CD8-positive, alpha-beta memory T cell (primary cell): ENCODE measurements at regions not wholly inside any gene's neighbourhood (a gene's known extent, or its start where the extent isn't known, plus 50 kb on each side); places are given as distances from the start of the nearest gene placed in this dataset.
A peak's percentile ranks its signal among the peaks of the same experiment; 100 is the strongest.

Source experiments
- CTCF ChIA-PET: fragments of 350-600 bp; sonication (Branson Sonifier 250); formaldehyde crosslinking; loops from one replicate; lab custom pipeline; 2021; ENCODE audit warnings: antibody characterized with exemption; lab: Charles Lee
- POLR2A ChIA-PET: fragments of 350-600 bp; sonication (Branson Sonifier 250); formaldehyde crosslinking; loops from one replicate; lab custom pipeline; 2021; ENCODE audit warnings: antibody characterized with exemption; lab: Charles Lee
- DNase-seq, 5 donors: peaks; one replicate each; pipeline versions ENCODE4 v3.0.0 to v3.0.0-alpha.2; 2020 to 2022; ENCODE audit warnings: mixed read lengths in 1 of 5
- H3K27ac ChIP-seq: one replicate; pipeline ENCODE4 v1.7.0; 2013; ENCODE audit warnings: low read depth, mild to moderate bottlenecking, low read length, moderate library complexity
- H3K27me3 ChIP-seq: 2 replicates; pipeline ENCODE4 v1.7.0; 2013; ENCODE audit warnings: low read length, mild to moderate bottlenecking; ENCODE audit not compliant: insufficient read depth, poor library complexity, severe bottlenecking
- H3K36me3 ChIP-seq: 2 replicates; pipeline ENCODE4 v1.7.0; 2013; ENCODE audit warnings: mild to moderate bottlenecking, low read length, moderate library complexity; ENCODE audit not compliant: insufficient read depth
- H3K4me1 ChIP-seq: 2 replicates; pipeline ENCODE4 v1.7.0; 2013; ENCODE audit warnings: mild to moderate bottlenecking, low read length, moderate library complexity; ENCODE audit not compliant: insufficient read depth
- H3K4me3 ChIP-seq: 2 replicates; pipeline ENCODE4 v1.7.0; 2013; ENCODE audit warnings: mild to moderate bottlenecking, low read length
- H3K9me3 ChIP-seq: 2 replicates; pipeline ENCODE4 v1.7.0; 2013; ENCODE audit warnings: mild to moderate bottlenecking, low read length
- H3K27ac Mint-ChIP-seq, 8 donors: one replicate each; pipeline ENCODE4 v1.8.0; 2020 to 2021; ENCODE audit warnings: mixed read lengths in 8 of 8, mild to moderate bottlenecking in 6 of 8, inconsistent platforms in 3 of 8, moderate library complexity in 3 of 8
- H3K27me3 Mint-ChIP-seq, 2 donors: one replicate each; pipeline ENCODE4 v1.8.0; 2020 to 2021; ENCODE audit warnings: mixed read lengths in 2 of 2, mild to moderate bottlenecking in 1 of 2, moderate library complexity in 1 of 2
- H3K36me3 Mint-ChIP-seq, 3 donors: one replicate each; pipeline ENCODE4 v1.8.0; 2020 to 2021; ENCODE audit warnings: mixed read lengths in 3 of 3, inconsistent platforms in 1 of 3, mild to moderate bottlenecking in 1 of 3
- H3K4me1 Mint-ChIP-seq, 3 donors: one replicate each; pipeline ENCODE4 v1.8.0; 2020 to 2021; ENCODE audit warnings: mixed read lengths in 3 of 3, inconsistent platforms in 1 of 3, mild to moderate bottlenecking in 1 of 3
- H3K4me3 Mint-ChIP-seq, 7 donors: one replicate each; pipeline ENCODE4 v1.8.0; 2020 to 2021; ENCODE audit warnings: mixed read lengths in 7 of 7, mild to moderate bottlenecking in 6 of 7, moderate library complexity in 4 of 7, inconsistent platforms in 2 of 7
- H3K9me3 Mint-ChIP-seq, 5 donors: one replicate each; pipeline ENCODE4 v1.8.0; 2020 to 2022; ENCODE audit warnings: mixed read lengths in 5 of 5, mild to moderate bottlenecking in 3 of 5, moderate library complexity in 2 of 5, inconsistent platforms in 1 of 5

DNA sequence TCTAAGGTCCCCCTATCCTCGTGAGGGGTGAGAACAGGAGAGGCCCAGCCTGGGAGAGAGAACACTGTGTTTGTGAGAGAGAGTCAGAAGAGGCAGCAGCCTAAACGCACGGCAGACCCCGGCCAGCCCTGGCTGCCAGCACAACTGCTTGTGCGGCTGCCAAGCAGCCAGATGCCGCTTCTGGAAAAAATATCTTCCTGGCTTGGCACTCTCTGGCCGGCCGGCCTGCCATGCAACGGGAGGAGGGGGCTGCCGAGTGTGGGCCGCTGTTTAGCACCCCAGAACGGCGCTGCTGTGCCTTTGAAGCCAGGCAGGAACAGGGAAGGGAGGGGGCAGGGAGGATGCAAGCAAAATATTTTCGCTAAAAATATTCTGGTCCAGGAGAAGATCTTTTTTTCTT is 105.0 kb downstream of the FGF18 start:
- H3K27me3 Mint-ChIP-seq, result peaks cover 12 to 17% of the 10 kb centered on the region in 2 donors
- H3K4me3 Mint-ChIP-seq, result no peak overlapping the region
- H3K27ac Mint-ChIP-seq, result no peak overlapping the region
- ChIA-PET CTCF (no interaction called here), POLR2A (no interaction called here)
- DNase-seq, result no peak
- H3K36me3 ChIP-seq, result no peaks in the 10 kb centered on the region
- H3K36me3 Mint-ChIP-seq, result no peaks in the 10 kb centered on the region
- no peaks in the 10 kb centered on the region for H3K9me3 ChIP-seq
- H3K27me3 ChIP-seq, result no peaks in the 10 kb centered on the region
- no peak overlapping the region for H3K27ac ChIP-seq
- H3K4me1 Mint-ChIP-seq, result no peaks in the 10 kb centered on the region
- H3K4me3 ChIP-seq, result no peak overlapping the region
- H3K4me1 ChIP-seq, result no peaks in the 10 kb centered on the region
- H3K9me3 Mint-ChIP-seq, result no peaks in the 10 kb centered on the region

DNA sequence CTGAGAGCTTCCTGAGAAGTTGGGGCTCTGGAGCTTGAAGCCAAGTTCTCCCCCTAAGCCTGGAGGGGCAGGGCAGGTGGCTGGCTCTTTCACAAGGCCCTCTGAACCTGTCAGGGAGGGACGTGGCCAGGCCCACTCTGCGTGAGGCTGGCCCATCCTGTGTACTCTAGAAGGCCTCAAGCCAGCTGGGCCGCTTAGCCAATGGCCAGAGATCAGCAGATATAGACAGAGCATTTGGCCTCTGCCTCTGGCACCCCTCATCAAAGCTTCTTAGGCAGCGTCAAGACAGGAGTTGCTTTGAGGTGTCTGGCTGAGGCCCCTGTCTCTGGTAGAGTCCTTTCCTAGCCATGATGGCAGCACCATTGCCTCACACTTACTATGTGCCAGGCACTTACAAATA is 105.6 kb downstream of the FGF18 start:
- no peaks in the 10 kb centered on the region for H3K27me3 ChIP-seq
- peaks cover 12 to 17% of the 10 kb centered on the region in 2 donors for H3K27me3 Mint-ChIP-seq
- CTCF ChIA-PET, result no interaction called here

DNA sequence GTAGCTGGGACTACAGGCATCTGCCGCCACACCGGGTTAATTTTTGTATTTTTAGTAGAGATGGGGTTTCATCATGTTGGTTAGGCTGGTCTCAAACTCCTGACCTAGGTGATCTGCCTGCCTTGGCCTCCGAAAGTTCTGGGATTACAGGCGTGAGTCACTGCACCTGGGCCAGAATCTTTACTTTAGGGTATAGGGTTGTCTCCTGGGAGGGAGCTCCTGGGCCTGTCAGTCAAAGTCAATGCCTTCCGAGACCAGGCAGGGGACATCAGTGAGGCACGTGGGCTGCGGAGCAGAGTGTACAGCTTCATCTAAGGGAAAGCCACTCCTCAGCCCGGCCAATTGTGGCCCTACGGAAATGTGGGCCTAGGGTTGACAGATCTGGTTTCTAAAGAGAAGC is 108.6 kb downstream of the FGF18 start:
- POLR2A ChIA-PET, result no interaction called here
- Histone ChIP-seq H3K4me1 (no peaks in the 10 kb centered on the region), H3K27me3 (no peaks in the 10 kb centered on the region), H3K9me3 (no peaks in the 10 kb centered on the region), H3K27ac (no peak overlapping the region), H3K36me3 (no peaks in the 10 kb centered on the region), H3K4me3 (no peak overlapping the region)
- Mint-ChIP-seq H3K9me3 (no peaks in the 10 kb centered on the region), H3K36me3 (no peaks in the 10 kb centered on the region), H3K27me3 (peaks cover 8 to 17% of the 10 kb centered on the region in 2 donors), H3K27ac (no peak overlapping the region), H3K4me1 (no peaks in the 10 kb centered on the region), H3K4me3 (no peak overlapping the region)
- CTCF ChIA-PET, result no interaction called here
- DNase-seq, result no peak

More for the DNA sequence above, 105.6 kb downstream of the FGF18 start:
- Histone ChIP-seq H3K36me3 (no peaks in the 10 kb centered on the region), H3K4me1 (no peaks in the 10 kb centered on the region), H3K9me3 (no peaks in the 10 kb centered on the region), H3K27ac (no peak overlapping the region), H3K4me3 (no peak overlapping the region)
- Mint-ChIP-seq H3K27ac (no peak overlapping the region), H3K36me3 (no peaks in the 10 kb centered on the region), H3K4me1 (no peaks in the 10 kb centered on the region), H3K9me3 (no peaks in the 10 kb centered on the region), H3K4me3 (no peak overlapping the region)
- DNase-seq, result no peak
- POLR2A ChIA-PET, result no interaction called here

DNA sequence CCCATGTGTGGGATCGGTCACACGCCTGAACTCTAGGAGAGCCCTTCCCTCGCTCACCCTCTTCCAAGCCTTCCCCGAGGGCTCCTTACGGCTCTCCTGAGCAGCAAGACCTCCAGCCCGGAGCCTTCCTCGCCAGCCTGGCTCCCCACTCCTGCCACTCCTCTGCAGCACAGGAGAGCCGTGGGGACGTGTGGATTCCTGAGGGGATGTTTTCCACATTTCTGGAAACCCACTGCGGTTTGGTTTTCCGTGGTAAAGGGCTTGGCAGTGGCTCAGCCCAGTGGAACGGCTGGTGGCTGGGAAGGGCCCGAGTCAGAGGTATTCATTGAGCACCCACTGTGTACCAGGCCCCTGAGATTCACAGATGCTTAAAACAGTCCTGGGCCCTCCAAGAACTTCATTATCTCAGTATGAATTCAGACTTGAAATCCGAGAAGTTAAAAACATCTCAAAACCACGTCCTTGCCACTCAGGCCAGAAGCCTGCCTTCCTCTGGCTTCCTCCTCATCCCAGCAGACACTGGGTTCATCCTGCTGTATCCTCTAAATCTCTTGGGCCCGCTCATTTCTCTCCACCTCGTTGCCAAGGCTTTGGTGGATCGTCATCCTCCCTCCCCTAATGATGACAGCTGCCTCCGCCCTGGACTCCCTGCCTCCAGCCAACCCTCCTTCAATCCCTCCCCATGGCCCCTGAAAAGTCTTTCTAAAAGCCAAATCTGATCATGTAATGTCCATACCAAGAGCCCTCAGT is 109.6 kb downstream of the FGF18 start:
- Mint-ChIP-seq H3K27me3 (peaks cover 8 to 20% of the 10 kb centered on the region in 2 donors), H3K27ac (no peak overlapping the region), H3K4me3 (peak overlapping the region in 1 of 7 donors; percentile 55), H3K4me1 (no peaks in the 10 kb centered on the region), H3K36me3 (no peaks in the 10 kb centered on the region), H3K9me3 (no peaks in the 10 kb centered on the region)
- ChIA-PET CTCF (no interaction called here), POLR2A (no interaction called here)
- no peak for DNase-seq
- Histone ChIP-seq H3K4me1 (no peaks in the 10 kb centered on the region), H3K4me3 (no peak overlapping the region), H3K9me3 (no peaks in the 10 kb centered on the region), H3K27ac (no peak overlapping the region), H3K27me3 (no peaks in the 10 kb centered on the region), H3K36me3 (no peaks in the 10 kb centered on the region)

DNA sequence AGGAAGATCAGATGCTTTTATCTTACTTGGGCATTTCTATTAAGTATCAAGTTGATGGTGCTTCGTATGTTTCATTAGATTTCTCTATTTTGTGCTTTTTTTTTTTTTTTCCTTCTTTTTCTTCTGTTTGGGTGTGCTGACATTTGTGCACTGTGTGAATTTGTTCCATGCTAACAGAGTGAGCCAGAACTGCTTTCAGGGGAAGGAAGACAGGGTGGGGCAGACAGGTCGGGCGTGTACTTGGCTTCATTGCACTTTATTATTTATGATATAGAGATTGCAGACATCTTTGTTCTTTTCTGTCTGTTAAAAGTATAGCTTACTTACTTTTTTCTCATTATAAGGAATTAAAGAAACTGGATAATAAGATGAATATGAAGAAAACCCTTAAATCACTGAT is 112.2 kb downstream of the FGF18 start:
- Histone ChIP-seq H3K9me3 (no peaks in the 10 kb centered on the region), H3K27me3 (no peaks in the 10 kb centered on the region), H3K27ac (no peak overlapping the region), H3K36me3 (no peaks in the 10 kb centered on the region), H3K4me1 (no peaks in the 10 kb centered on the region), H3K4me3 (no peak overlapping the region)
- Mint-ChIP-seq H3K36me3 (peaks cover 0 to 1% (median 0%) of the 10 kb centered on the region in 3 donors), H3K27me3 (peaks cover 12 to 27% of the 10 kb centered on the region in 2 donors), H3K4me3 (no peak overlapping the region), H3K4me1 (no peaks in the 10 kb centered on the region), H3K27ac (peak overlapping the region in 1 of 8 donors; percentile 68), H3K9me3 (no peaks in the 10 kb centered on the region)
- DNase-seq, result no peak
- ChIA-PET CTCF (no interaction called here), POLR2A (no interaction called here)

DNA sequence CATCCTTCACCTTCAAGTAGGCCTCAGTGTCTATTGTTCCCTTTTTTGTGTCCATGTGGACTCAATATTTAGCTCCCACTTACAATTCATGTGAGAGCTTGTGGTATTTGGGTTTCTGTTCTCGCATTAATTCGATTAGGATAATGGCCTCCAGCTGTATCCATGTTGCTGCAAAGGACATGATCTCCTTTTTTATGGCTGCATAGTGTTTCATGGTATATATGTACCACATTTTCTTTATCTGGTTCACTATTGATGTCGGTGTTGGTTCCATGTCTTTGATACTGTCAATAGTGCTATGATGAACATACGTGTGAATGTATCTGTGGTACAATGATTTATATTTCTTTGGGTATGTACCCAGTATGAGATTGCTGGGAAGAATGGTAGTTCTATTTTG is 113.7 kb downstream of the FGF18 start:
- Mint-ChIP-seq H3K4me3 (no peak overlapping the region), H3K27ac (no peak overlapping the region), H3K9me3 (no peaks in the 10 kb centered on the region), H3K27me3 (peaks cover 10 to 27% of the 10 kb centered on the region in 2 donors), H3K36me3 (peaks cover 0 to 1% (median 0%) of the 10 kb centered on the region in 3 donors), H3K4me1 (no peaks in the 10 kb centered on the region)
- Histone ChIP-seq H3K4me3 (no peak overlapping the region), H3K27ac (no peak overlapping the region), H3K4me1 (no peaks in the 10 kb centered on the region), H3K36me3 (no peaks in the 10 kb centered on the region), H3K27me3 (no peaks in the 10 kb centered on the region), H3K9me3 (no peaks in the 10 kb centered on the region)
- no peak for DNase-seq
- ChIA-PET CTCF (no interaction called here), POLR2A (no interaction called here)

DNA sequence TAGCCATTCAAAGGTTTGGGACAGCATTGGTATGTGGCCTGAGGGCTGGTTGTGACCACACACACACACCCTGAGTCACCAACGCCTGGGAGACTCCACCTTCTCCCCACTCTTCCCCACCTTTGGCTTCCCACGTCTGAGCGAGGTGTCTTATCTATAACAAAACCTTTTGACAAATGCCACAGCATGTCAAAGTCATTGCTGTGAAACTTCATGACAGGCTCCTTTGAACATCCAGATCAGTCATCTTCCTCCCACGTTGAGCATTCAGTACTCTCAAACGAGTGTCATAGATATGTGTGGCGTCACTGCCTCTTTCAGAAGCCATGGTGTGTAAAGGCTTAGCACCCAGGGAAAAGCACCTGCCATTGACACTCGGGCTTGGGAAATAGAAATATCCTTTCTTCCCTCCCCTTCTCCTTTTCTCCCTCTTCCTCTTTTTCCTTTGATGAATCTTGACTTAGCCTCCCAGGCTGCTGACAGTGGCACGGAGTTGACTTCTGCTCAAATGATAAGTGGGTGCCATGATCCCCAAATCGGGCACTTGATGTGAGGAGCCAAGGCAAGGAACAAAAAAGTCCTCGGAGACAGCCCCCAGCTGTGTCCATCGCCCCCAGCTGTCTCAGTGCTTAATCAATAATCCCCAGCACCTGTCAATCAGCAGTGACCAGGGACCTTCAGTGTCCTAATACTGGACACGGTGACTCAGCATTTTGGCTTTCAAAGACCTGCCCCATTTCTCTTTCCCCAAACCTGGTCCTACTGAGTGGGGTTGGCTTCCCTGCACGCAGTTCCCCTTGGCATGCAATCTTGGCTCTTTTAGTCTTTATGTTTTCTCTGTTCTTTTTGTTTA is 114.8 kb downstream of the FGF18 start:
- no peaks in the 10 kb centered on the region for H3K36me3 ChIP-seq
- Mint-ChIP-seq H3K4me1 (no peaks in the 10 kb centered on the region), H3K36me3 (peaks cover 0 to 1% (median 0%) of the 10 kb centered on the region in 3 donors), H3K27me3 (peaks cover 10 to 38% of the 10 kb centered on the region in 2 donors), H3K4me3 (no peak overlapping the region), H3K9me3 (no peaks in the 10 kb centered on the region), H3K27ac (no peak overlapping the region)
- H3K27ac ChIP-seq, result no peak overlapping the region
- no peaks in the 10 kb centered on the region for H3K9me3 ChIP-seq
- no peaks in the 10 kb centered on the region for H3K27me3 ChIP-seq
- ChIA-PET POLR2A (no interaction called here), CTCF (no interaction called here)
- no peak for DNase-seq
- no peaks in the 10 kb centered on the region for H3K4me1 ChIP-seq
- H3K4me3 ChIP-seq, result no peak overlapping the region

DNA sequence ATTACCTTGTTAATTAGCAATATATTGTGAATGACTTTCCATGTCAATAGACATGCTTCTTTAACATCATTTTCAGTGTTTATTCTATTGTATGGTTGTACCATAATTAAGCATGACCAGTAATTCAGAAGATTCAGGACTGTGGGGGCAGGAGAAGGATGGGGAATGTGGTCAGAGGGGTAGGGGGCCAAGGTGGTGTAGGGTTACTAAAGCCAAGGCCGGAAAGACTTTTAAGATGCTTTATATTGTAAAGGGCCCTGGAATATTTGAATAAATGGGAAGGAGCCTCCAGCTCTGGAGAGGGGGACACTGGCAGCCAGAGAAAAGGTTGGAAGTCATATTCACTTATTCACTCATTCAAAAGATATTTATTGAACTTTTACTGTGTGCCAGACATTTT is 115.7 kb downstream of the FGF18 start:
- CTCF ChIA-PET, result no interaction called here
- no peaks in the 10 kb centered on the region for H3K9me3 ChIP-seq
- H3K27ac ChIP-seq, result no peak overlapping the region
- H3K9me3 Mint-ChIP-seq, result no peaks in the 10 kb centered on the region
- H3K36me3 Mint-ChIP-seq, result peaks cover 0 to 3% (median 0%) of the 10 kb centered on the region in 3 donors
- POLR2A ChIA-PET, result no interaction called here
- H3K27me3 ChIP-seq, result no peaks in the 10 kb centered on the region
- H3K4me3 Mint-ChIP-seq, result no peak overlapping the region
- no peaks in the 10 kb centered on the region for H3K4me1 Mint-ChIP-seq
- no peak overlapping the region for H3K27ac Mint-ChIP-seq
- H3K27me3 Mint-ChIP-seq, result peaks cover 10 to 42% of the 10 kb centered on the region in 2 donors
- no peaks in the 10 kb centered on the region for H3K36me3 ChIP-seq
- no peaks in the 10 kb centered on the region for H3K4me1 ChIP-seq
- no peak overlapping the region for H3K4me3 ChIP-seq
- DNase-seq, result no peak
